ENCODE measurements at regions not wholly inside any gene's neighbourhood (a gene's known extent, or its start where the extent isn't known, plus 50 kb on each side); places are given as distances from the start of the nearest gene placed in this dataset.
A peak's percentile ranks its signal among the peaks of the same experiment; 100 is the strongest.

DNA sequence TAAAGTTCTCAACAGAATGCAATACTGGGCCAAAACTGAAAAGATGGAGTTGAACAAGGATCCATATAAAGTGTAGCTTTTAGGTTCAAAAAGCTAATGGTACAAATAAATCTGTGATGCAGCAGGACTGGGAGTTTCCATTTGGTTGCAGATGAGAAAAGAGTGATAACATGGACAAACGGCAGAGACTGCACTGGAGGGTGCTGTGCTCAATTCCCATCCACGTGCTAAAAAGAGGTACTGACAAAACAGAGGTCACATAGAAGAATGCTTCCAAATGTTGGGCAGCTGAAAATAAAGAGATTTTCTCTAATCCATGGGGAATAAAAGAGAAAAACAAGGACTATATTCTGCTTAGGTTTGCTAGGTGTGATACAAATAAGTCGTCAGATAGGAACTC, 461.6 kb downstream of the LIG4 start:
- DNase-seq (ENCODE audit: unreplicated experiment) = no peak
- H3K9me3 Mint-ChIP-seq (ENCODE audit: unreplicated experiment) = peaks cover 7% of the 10 kb centered on the region
- no peak for TF ChIP-seq CTCF (IDR thresholded peaks at IDR 0.05; ENCODE audit: unreplicated experiment)
- no peak overlapping the region for H3K27ac Mint-ChIP-seq (ENCODE audit: low read depth, unreplicated experiment)
- BruUV-seq (replicated peaks) = no TSS peak
- intact Hi-C loops (cut with micrococcal nuclease) = no loop called here
- H3K36me3 Mint-ChIP-seq (ENCODE audit: insufficient read depth, unreplicated experiment) = no peaks in the 10 kb centered on the region
- ChIA-PET CTCF (no interaction called here), POLR2A (no interaction called here)
- H3K4me1 Mint-ChIP-seq (ENCODE audit: insufficient read depth, unreplicated experiment) = no peaks in the 10 kb centered on the region
- H3K4me3 Mint-ChIP-seq (ENCODE audit: unreplicated experiment) = no peak overlapping the region
- H3K27me3 Mint-ChIP-seq (ENCODE audit: insufficient read depth, unreplicated experiment) = no peaks in the 10 kb centered on the region

DNA sequence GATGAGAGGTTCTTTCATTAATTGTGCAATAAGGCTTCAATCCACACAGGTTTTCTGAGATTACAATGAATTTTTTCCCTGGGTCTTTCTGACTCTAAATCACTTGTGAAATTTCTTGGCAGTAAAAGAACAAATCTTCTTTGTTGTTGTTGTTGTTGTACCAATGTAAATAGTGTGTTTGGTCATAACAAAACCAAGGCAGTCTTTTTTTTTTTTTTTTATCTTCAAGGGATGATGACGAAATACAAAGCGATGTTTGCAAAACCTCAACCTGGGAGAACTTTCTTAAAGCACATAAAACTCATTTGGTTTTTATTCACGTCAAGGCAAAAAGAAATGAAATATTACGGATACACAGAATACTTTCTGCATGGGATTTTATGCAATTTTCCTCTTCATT, 462.0 kb downstream of the LIG4 start:
- Mint-ChIP-seq H3K27ac (ENCODE audit: low read depth, unreplicated experiment) (no peak overlapping the region), H3K27me3 (ENCODE audit: insufficient read depth, unreplicated experiment) (no peaks in the 10 kb centered on the region), H3K36me3 (ENCODE audit: insufficient read depth, unreplicated experiment) (no peaks in the 10 kb centered on the region), H3K4me1 (ENCODE audit: insufficient read depth, unreplicated experiment) (no peaks in the 10 kb centered on the region), H3K4me3 (ENCODE audit: unreplicated experiment) (no peak overlapping the region), H3K9me3 (ENCODE audit: unreplicated experiment) (peaks cover 7% of the 10 kb centered on the region)
- peak; percentile 51 for DNase-seq (ENCODE audit: unreplicated experiment)
- no peak for TF ChIP-seq CTCF (IDR thresholded peaks at IDR 0.05; ENCODE audit: unreplicated experiment)
- BruUV-seq (replicated peaks) = no TSS peak
- intact Hi-C loops (cut with micrococcal nuclease) = no loop called here
- CTCF ChIA-PET = no interaction called here
- POLR2A ChIA-PET = no interaction called here

DNA sequence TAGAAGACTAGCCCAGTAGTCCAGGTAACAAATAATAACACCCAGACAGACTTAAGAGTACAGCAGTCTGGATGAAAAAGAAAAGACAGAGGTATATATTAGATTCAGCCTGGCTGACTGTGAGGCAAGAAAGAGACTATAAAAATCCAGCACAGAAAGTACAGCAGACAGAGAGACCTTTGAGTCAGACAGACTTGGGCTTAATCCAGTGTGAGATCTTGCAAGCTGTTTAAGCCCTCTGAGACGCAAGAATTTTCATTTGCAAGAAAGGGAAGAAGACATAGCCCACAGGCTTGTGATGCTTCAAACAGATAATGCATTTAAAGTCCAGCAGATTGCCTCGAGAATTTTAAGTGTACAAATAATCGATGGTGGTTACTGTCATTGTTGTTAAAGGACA, 471.4 kb downstream of the LIG4 start:
- intact Hi-C loops (cut with micrococcal nuclease) = no loop called here

DNA sequence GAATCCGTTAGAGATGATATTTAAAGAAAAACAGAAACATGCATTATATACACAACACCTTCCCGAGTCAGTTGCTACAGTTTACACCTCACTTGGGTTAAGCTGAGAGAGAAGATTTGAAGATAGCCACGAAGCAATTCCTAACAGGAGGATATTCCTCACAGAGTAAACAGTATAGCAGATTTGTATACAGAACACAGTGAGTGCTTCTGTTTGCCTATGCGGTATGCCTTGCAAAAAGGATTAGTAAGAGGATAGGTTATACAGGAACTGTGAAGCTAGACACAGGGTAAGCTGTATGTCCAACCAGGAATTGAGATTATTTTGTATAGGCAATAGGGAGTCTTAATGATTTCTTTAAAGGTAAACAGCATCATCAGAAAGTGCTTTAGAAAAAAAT, 471.8 kb downstream of the LIG4 start:
- no peak for TF ChIP-seq CTCF (IDR thresholded peaks at IDR 0.05; ENCODE audit: unreplicated experiment)
- Mint-ChIP-seq H3K27ac (ENCODE audit: low read depth, unreplicated experiment) (no peak overlapping the region), H3K4me3 (ENCODE audit: unreplicated experiment) (no peak overlapping the region), H3K4me1 (ENCODE audit: insufficient read depth, unreplicated experiment) (no peaks in the 10 kb centered on the region), H3K9me3 (ENCODE audit: unreplicated experiment) (peaks cover 22% of the 10 kb centered on the region), H3K27me3 (ENCODE audit: insufficient read depth, unreplicated experiment) (no peaks in the 10 kb centered on the region), H3K36me3 (ENCODE audit: insufficient read depth, unreplicated experiment) (no peaks in the 10 kb centered on the region)
- no TSS peak for BruUV-seq (replicated peaks)
- POLR2A ChIA-PET = interaction anchor here (1.0 kb wide), 1 partner anchor 16 kb away, joined by 3 read pairs; no protein-coding TSS in a partner anchor
- DNase-seq (ENCODE audit: unreplicated experiment) = no peak
- intact Hi-C loops (cut with micrococcal nuclease) = no loop called here
- CTCF ChIA-PET = no interaction called here

More for the DNA sequence above, 471.4 kb downstream of the LIG4 start:
- DNase-seq (ENCODE audit: unreplicated experiment) = no peak
- POLR2A ChIA-PET = interaction anchor here (1.0 kb wide), 1 partner anchor 16 kb away, joined by 3 read pairs; no protein-coding TSS in a partner anchor
- Mint-ChIP-seq H3K9me3 (ENCODE audit: unreplicated experiment) (peaks cover 18% of the 10 kb centered on the region), H3K4me3 (ENCODE audit: unreplicated experiment) (no peak overlapping the region), H3K27ac (ENCODE audit: low read depth, unreplicated experiment) (no peak overlapping the region), H3K36me3 (ENCODE audit: insufficient read depth, unreplicated experiment) (no peaks in the 10 kb centered on the region), H3K27me3 (ENCODE audit: insufficient read depth, unreplicated experiment) (no peaks in the 10 kb centered on the region), H3K4me1 (ENCODE audit: insufficient read depth, unreplicated experiment) (no peaks in the 10 kb centered on the region)
- BruUV-seq (replicated peaks) = no TSS peak
- TF ChIP-seq CTCF (IDR thresholded peaks at IDR 0.05; ENCODE audit: unreplicated experiment) = no peak
- CTCF ChIA-PET = interaction anchor here (0.6 kb wide), 1 partner anchor 48 kb away, joined by 4 read pairs; no protein-coding TSS in a partner anchor

Data from MCF 10A (cell line).